ENCODE measurements at regions not wholly inside any gene's neighbourhood (a gene's known extent, or its start where the extent isn't known, plus 50 kb on each side); places are given as distances from the start of the nearest gene placed in this dataset.

GRCh38 chr12:42669553-42669952 is 80.0 kb upstream of the PRICKLE1 start:
- ATAC-seq (no peak), DNase-seq (no peak)
- Histone ChIP-seq H3K9me2 (replicated peaks; ENCODE audit: low read length) (0 out of 2 replicates have a peak, but pooled peaks cover 4% of the 10 kb centered on the region), H4K20me1 (ENCODE audit: low read length) (no peaks in the 10 kb centered on the region), H3K4me1 (ENCODE audit: insufficient read depth, low read length) (no peaks in the 10 kb centered on the region), H3K79me2 (ENCODE audit: low read length) (no peaks in the 10 kb centered on the region), H3K4me3 (ENCODE audit: low read length) (no peak overlapping the region), H2AFZ (ENCODE audit: low read length) (no peak overlapping the region), H3K9ac (ENCODE audit: low read length) (no peak overlapping the region), H3K9me3 (ENCODE audit: low read length) (no peaks in the 10 kb centered on the region), H3K36me3 (ENCODE audit: low read depth, low read length) (no peaks in the 10 kb centered on the region), H3F3A (ENCODE audit: low read length, unreplicated experiment) (no peaks in the 10 kb centered on the region), H3K27me3 (ENCODE audit: low read length) (no peaks in the 10 kb centered on the region), H3K27ac (ENCODE audit: low read length) (no peak overlapping the region), H3K4me2 (ENCODE audit: low read length) (no peak overlapping the region)
- TF ChIP-seq EZH2phosphoT487 (IDR thresholded peaks at IDR 0.05; ENCODE audit: borderline replicate concordance, low read length) (no peak), EZH2 (IDR thresholded peaks at IDR 0.05; ENCODE audit: low read length, unreplicated experiment) (no peak), CTCF (conservative IDR thresholded peaks at IDR 0.05; ENCODE audit: low read depth, low read length) (no peak)
- ChIA-PET POLR2A (ENCODE audit: unreplicated experiment) (interaction anchor here (0.7 kb wide), 1 partner anchor 81 kb away, joined by 7 read pairs; no protein-coding TSS in a partner anchor), CTCF (no interaction called here)
- intact Hi-C loops (cut with micrococcal nuclease) = no loop called here
- no TSS peak for BruUV-seq (replicated peaks)

- POLR2A ChIA-PET (ENCODE audit: unreplicated experiment) = no interaction called here
These were observed 77.2 kb upstream of the PRICKLE1 start for GRCh38 chr12:42666671-42667243.

More at GRCh38 chr12:42666671-42667243, 77.2 kb upstream of the PRICKLE1 start:
- Histone ChIP-seq H3K27ac (ENCODE audit: low read length) (no peak overlapping the region), H3F3A (ENCODE audit: low read length, unreplicated experiment) (no peaks in the 10 kb centered on the region), H3K36me3 (ENCODE audit: low read depth, low read length) (no peaks in the 10 kb centered on the region), H3K79me2 (ENCODE audit: low read length) (no peaks in the 10 kb centered on the region), H3K4me3 (ENCODE audit: low read length) (no peak overlapping the region), H3K9ac (ENCODE audit: low read length) (no peak overlapping the region), H2AFZ (ENCODE audit: low read length) (0 out of 2 replicates have a peak overlapping the region, but pooled peaks have one; percentile 9), H3K4me2 (ENCODE audit: low read length) (no peak overlapping the region), H4K20me1 (ENCODE audit: low read length) (no peaks in the 10 kb centered on the region), H3K4me1 (ENCODE audit: insufficient read depth, low read length) (no peaks in the 10 kb centered on the region), H3K9me3 (ENCODE audit: low read length) (no peaks in the 10 kb centered on the region), H3K9me2 (replicated peaks; ENCODE audit: low read length) (0 out of 2 replicates have a peak, but pooled peaks cover 4% of the 10 kb centered on the region), H3K27me3 (ENCODE audit: low read length) (no peaks in the 10 kb centered on the region)
- DNase-seq = peak; percentile 74
- intact Hi-C loops (cut with micrococcal nuclease) = no loop called here
- peak; percentile 80 for ATAC-seq
- TF ChIP-seq EZH2 (IDR thresholded peaks at IDR 0.05; ENCODE audit: low read length, unreplicated experiment) (no peak), CTCF (conservative IDR thresholded peaks at IDR 0.05; ENCODE audit: low read depth, low read length) (no peak), EZH2phosphoT487 (IDR thresholded peaks at IDR 0.05; ENCODE audit: borderline replicate concordance, low read length) (no peak)
- CTCF ChIA-PET = no interaction called here
- no TSS peak for BruUV-seq (replicated peaks)

Data from PC-3 (cell line).